K562 (cell line): ENCODE measurements at regions not wholly inside any gene's neighbourhood (a gene's known extent, or its start where the extent isn't known, plus 50 kb on each side); places are given as distances from the start of the nearest gene placed in this dataset.

Experiments used
- FOXJ3 ChIP-seq: sonication (generic); formaldehyde crosslinking; IDR thresholded peaks from 2 replicates; pipeline ENCODE4 v1.4.0; 2020; ENCODE audit warnings: mild to moderate bottlenecking, missing genetic modification reagents
- POLR2A ChIP-seq: fragments of 450-650 bp; conservative IDR thresholded peaks from 2 replicates; pipeline ENCODE4 v1.6.1; 2016
- POLR2AphosphoS5 ChIP-seq: IDR thresholded peaks from 2 replicates; pipeline ENCODE4 v1.6.1; 2011; ENCODE audit warnings: mild to moderate bottlenecking, low read depth, low read length, moderate library complexity; ENCODE audit not compliant: control insufficient read depth, insufficient read depth
- TRIM25 ChIP-seq: fragments of 450-650 bp; IDR thresholded peaks from 2 replicates; pipeline ENCODE4 v1.7.0; 2016; ENCODE audit warnings: borderline replicate concordance

GRCh38 chr2:235334179-235334578 is 159.7 kb upstream of the AGAP1 start:
- TF ChIP-seq FOXJ3 (no peak), TRIM25 (no peak), POLR2AphosphoS5 (no peak), POLR2A (no peak)
